HG02678 (cell line): ENCODE measurements at regions not wholly inside any gene's neighbourhood (a gene's known extent, or its start where the extent isn't known, plus 50 kb on each side); places are given as distances from the start of the nearest gene placed in this dataset.
"Not testable (repeated sequence)": the region's sequence is repeated elsewhere in the genome, so short reads cannot be mapped to it uniquely, and the experiment has no call there.

Experiments
- ATAC-seq: cut with Tn5 transposase; IDR thresholded peaks from one replicate; pipeline ENCODE4 v1.9.1; 2021; ENCODE audit warnings: mild to moderate bottlenecking, moderate library complexity; ENCODE audit not compliant: unreplicated experiment

- ATAC-seq: no peak
Observed at GRCh38 chrX:38937926-38938325, 136.7 kb downstream of the MID1IP1 start.

GRCh38 chrX:38939067-38939466 lies 137.8 kb downstream of the MID1IP1 start:
- ATAC-seq: no peak

- ATAC-seq: no peak
Observed at GRCh38 chrX:38940547-38940946, 139.3 kb downstream of the MID1IP1 start.

DNA sequence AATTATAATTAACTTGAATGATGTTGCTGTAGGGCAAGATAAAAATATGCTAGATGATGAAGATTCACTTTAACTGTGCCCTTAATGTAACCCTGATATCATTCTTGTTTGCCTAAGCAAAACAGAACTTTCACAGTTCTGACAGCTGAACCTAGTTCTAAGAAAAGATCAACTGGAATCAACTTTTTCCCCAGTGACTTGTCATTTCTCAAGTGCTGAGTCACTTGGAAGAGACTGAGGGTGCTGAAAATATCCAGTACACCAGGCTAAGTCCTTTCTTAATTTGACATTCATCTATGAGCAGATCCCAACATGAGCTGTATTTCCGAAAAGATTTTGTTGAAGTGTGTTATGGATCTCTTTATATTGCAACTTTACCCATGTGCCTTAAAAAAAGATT lies 140.4 kb downstream of the MID1IP1 start:
- no peak for ATAC-seq

DNA sequence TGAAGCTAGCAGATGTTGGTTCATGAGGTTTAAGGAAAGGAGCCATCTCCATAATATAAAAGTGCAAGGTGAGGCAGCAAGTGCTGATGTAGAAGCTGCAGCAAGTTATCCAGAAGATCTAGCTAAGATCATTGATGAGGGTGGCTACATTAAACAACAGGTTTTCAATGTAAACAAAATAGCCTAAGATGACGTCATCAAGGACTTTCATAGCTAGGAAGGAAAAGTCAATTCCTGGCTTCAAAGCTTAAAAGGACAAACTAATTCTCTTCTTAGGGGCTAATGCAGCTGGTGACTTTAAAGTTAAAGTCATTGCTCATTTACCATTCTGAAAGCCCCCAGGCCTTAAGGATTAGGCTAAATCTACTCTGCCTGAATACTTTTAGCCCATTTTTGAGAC lies 141.9 kb downstream of the MID1IP1 start:
- no peak for ATAC-seq

GRCh38 chrX:38948046-38948445 lies 146.8 kb downstream of the MID1IP1 start:
- ATAC-seq: no peak

DNA sequence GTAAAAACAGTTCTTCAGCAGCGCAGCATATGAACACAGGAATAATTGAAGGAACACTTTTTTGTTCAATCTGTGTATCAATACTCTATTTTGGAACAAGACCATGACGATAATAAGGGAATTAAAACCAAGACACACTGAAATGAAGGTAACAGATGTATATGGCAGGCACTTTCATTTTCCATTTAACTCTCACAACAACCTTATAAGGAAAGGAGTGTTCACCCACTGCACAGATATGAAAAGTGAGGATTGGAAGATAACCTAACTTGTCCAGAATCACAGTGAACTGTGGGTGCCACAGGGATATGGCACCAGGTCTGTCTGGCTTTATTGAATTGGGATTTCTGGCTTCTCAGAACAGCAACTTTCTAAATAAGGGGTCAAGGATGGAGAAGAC lies 153.3 kb downstream of the MID1IP1 start:
- no peak for ATAC-seq

DNA sequence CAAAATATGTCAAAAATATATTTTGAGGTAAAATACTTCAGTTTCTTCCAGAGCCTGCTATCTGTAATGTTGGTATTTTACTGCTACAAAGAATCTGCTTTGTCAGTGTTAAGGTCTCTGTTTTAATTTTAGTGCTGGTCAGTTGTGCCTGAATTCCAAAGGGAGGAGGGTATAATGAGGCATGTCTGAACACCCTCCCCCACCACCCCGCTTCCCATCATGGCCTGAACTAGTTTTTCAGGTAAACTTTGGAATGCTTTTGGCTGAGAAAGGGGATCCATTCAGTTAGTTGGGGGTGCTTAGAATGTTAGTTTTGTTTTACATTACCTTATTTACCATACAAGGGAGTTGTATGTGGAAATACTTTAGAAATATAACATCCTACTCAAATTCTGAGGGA lies 158.5 kb downstream of the MID1IP1 start:
- no peak for ATAC-seq

GRCh38 chrX:38960137-38960536 lies 158.9 kb downstream of the MID1IP1 start:
- ATAC-seq: no peak

DNA sequence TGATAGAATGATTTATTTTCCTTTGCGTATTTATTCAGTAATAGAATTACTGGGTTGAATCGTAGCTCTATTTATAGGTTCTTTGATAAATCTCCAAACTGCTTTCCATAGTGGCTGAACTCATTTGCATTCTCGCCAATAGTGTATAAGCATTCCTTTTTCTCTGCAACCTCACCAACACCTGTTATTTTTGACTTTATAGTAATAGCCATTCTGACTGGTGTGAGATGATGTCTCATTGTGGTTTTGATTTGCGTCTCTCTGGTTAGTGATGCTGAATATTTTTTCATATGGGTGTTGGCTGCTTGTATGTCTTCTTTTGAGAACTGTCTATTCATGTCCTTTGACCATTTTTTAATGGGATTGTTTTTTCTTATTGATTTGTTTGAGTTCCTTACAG lies 160.7 kb downstream of the MID1IP1 start:
- ATAC-seq: no peak

DNA sequence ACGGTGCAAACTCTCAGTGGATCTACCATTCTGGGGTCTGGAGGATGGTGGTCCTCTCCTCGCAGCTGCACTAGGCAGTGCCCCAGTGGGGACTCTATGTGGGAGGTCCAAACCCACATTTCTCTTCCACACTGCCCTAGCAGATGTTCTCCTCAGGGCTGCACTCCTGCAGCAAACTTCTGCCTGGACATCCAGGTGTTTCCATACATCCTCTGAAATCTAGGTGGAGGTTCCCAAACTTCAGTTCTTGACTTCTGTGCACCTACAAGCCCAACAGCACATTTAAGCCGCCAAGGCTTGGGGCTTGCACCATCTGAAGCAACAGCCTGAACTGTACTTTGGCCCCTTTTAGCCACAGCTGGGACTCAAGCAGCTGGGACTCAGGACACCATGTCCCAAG lies 162.0 kb downstream of the MID1IP1 start:
- not testable (repeated sequence) for ATAC-seq

DNA sequence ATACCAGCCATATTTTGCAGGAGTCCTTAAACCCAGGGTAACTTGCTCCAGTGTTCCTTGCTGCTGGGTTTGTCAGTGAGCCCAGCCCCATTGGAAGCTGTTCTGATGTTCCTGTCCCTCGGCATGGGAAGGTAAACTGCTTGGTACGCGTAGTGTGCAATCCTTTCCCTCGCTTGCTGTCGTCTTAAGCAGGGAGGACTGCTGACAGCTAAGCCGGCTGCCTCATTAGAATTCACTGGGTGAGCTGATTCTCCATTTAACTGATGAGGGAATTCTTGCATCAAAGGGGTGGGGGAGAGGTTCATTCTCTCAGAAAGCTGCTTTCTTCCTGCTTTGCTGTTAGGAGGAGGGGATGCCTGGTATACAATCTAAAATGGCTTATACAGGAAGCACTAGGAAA lies 164.6 kb downstream of the MID1IP1 start:
- no peak for ATAC-seq

- no peak for ATAC-seq
Observed at GRCh38 chrX:38968344-38969216, 167.3 kb downstream of the MID1IP1 start.

GRCh38 chrX:38970074-38970473 lies 168.8 kb downstream of the MID1IP1 start:
- peak; percentile 66 for ATAC-seq

- ATAC-seq: no peak
Observed at GRCh38 chrX:38970845-38971244, 169.6 kb downstream of the MID1IP1 start.

- no peak for ATAC-seq
Observed at GRCh38 chrX:38973322-38973721, 172.1 kb downstream of the MID1IP1 start.

DNA sequence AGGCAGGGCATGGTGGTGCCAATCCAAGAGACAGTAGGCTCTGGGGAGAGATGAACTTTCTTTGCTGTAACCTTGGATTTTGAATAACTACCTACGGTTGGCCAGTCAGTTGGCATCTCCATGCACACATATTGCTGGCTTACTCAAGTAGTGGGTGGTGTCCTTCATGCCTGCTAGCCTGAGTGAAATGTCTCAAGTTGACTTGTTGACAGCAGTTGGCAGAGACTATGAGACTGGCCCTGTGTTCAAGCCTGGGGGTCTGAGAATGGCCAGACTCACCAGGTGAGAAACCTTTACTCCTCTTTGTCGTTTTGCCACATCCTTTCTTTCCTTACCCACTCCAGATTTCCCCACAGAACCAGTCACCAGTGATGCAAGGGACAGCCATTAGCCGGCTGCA lies 173.3 kb downstream of the MID1IP1 start:
- ATAC-seq: no peak

DNA sequence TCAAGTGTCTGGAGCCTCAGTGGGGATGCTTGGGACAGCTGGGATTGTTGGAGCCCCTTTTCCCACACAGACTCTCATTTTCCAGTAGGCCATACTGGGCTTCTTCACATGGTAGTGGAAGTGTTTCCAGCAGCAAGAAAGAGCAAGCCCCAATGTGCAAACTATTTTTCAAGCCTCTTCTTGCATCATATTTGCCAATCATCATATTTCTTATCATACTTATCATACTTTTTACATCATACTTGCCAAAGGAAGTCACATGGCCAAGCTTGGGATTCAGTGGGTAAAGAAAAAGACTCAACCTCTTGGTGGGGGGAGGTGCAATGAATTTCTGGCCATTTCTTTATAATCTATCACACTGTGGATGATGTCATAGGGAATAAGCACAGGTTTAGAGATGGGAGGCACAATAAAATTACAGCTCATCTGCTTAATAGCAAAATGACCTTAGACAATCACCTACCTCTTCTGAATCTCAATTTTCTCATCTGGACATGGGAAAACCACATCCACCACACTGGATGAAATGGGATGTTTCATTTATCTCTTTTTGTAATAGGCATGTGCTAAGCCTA lies 174.2 kb downstream of the MID1IP1 start:
- no peak for ATAC-seq

DNA sequence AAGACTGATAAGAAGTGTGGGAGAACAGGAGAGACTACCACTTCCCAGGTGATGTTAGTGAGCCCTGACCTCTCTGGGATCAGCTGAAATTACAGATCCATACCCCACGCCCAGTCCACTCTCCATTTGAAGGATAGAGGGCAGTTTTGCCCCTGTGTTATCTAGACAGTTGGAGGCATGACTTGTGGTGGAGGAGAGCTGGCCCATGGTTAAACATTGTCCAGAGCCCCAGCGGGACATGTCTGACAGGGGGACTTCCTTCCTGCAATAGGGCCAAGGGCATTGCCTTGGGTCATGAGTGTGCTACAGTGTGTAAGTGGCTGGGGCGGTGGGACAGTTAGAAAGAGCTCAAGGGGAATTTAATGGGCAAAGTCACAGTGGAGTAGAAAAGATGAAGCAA lies 181.1 kb downstream of the MID1IP1 start:
- ATAC-seq: no peak

GRCh38 chrX:38982843-38983242 lies 181.6 kb downstream of the MID1IP1 start:
- ATAC-seq: no peak

DNA sequence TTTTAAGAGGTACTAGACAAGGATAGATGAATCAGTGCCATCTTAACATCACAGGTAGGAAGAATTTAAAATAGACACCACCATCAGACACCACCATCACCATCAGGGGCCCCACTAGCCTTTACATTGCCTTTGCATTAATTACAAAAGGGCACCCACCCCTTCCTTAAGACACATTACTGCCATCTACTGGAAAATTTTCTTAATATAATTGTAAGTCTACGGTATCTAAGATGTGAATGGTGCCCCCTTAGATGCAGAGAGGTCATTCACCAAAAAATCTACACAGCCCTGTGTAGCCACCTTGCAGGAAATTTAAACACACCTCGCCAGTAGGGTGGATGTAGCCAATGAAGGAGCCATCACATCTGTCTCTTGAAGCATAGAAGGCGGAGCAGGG lies 184.1 kb downstream of the MID1IP1 start:
- ATAC-seq: no peak

- ATAC-seq: no peak
Observed at GRCh38 chrX:38985945-38986344, 184.7 kb downstream of the MID1IP1 start.

DNA sequence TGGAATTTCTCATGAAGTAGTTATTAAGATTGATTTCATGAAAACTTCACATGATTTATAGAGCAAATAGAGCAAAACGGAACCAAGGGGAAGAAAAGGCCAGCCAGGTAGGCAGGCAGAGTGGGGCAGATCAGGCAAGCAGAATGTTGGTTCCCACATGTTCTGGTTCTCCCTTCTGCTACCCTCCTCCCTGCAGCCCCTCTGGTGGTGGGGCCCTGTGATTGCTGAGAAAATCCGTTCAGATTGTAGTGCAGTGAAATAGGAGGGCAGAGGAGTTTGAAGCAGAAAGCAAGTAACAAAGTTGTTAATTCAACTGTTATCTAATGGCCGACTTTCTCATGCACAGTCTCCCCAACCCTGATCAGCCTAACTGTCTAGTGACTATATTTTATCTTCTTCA lies 185.3 kb downstream of the MID1IP1 start:
- no peak for ATAC-seq
